Thyroid gland (tissue), 4 donors: ENCODE measurements at regions not wholly inside any gene's neighbourhood (a gene's known extent, or its start where the extent isn't known, plus 50 kb on each side); places are given as distances from the start of the nearest gene placed in this dataset.

Source experiments
- DNase-seq, 2 donors: peaks; one replicate each; pipeline ENCODE4 v3.0.0-alpha.2; 2019
- H3K27ac ChIP-seq, 3 donors: fragments of 200-600 bp; sonication (generic); 1 replicate in 2 of 3; 2 replicates in 1 of 3; pipeline ENCODE4 v1.5.1; 2016 to 2019; ENCODE audit warnings: mild to moderate bottlenecking in 1 of 3, moderate library complexity in 1 of 3
- H3K27me3 ChIP-seq: fragments of 200-600 bp; sonication (generic); one replicate; pipeline ENCODE4 v1.5.1; 2019
- H3K36me3 ChIP-seq, 2 donors: fragments of 200-600 bp; sonication (generic); one replicate each; pipeline ENCODE4 v1.5.1; 2016 to 2019
- H3K4me1 ChIP-seq, 2 donors: fragments of 200-600 bp; sonication (generic); one replicate each; pipeline ENCODE4 v1.5.1; 2017 to 2019
- H3K4me3 ChIP-seq, 3 donors: fragments of 200-600 bp; sonication (generic); replicated peaks in 1 of 3; 1 replicate in 2 of 3; 2 replicates in 1 of 3; pipeline ENCODE4 v1.5.1; 2016; ENCODE audit warnings: mild to moderate bottlenecking in 1 of 3
- H3K9me3 ChIP-seq: fragments of 200-600 bp; sonication (generic); one replicate; pipeline ENCODE4 v1.5.1; 2017
- CTCF ChIP-seq, 6 experiments: fragments of 200-600 bp in 3 of 6; fragments of 450-650 bp in 3 of 6; sonication (generic) in 3 of 6; IDR thresholded peaks; one replicate each; pipeline ENCODE4 v1.5.1; 2016 to 2019; ENCODE audit warnings: antibody characterized with exemption in 6 of 6, mild to moderate bottlenecking in 2 of 6, inconsistent platforms in 1 of 6, moderate library complexity in 1 of 6
- POLR2A ChIP-seq, 2 donors: fragments of 450-650 bp; IDR thresholded peaks; one replicate each; pipeline ENCODE4 v1.6.1; 2017; ENCODE audit warnings: antibody characterized with exemption in 2 of 2, mild to moderate bottlenecking in 2 of 2, moderate library complexity in 1 of 2
- WGBS, 2 donors: methylation state at CpG; one replicate each; pipeline ENCODE4 v1.1.5; 2017; 5-methylcytosine and 5-hydroxymethylcytosine counted together
- intact Hi-C: fragments of 100-400 bp; cut with DNase I; formaldehyde crosslinking; loops from one replicate; pipeline ENCODE4 v1.15.1; 2023

GRCh38 chr4:140256941-140257340, 103.0 kb upstream of the MAML3 start:
- 91 to 95% methylated on average over 2 of the region's 2 CpGs for WGBS, 2 donors
- Histone ChIP-seq H3K36me3 (no peaks in the 10 kb centered on the region), H3K27ac (no peak overlapping the region), H3K4me1 (peaks cover 4 to 19% of the 10 kb centered on the region in 2 donors), H3K27me3 (no peaks in the 10 kb centered on the region), H3K4me3 (no peak overlapping the region), H3K9me3 (no peaks in the 10 kb centered on the region)
- no peak for DNase-seq
- intact Hi-C loops: no loop called here
- TF ChIP-seq POLR2A (IDR thresholded peaks at IDR 0.05) (no peak), CTCF (IDR thresholded peaks at IDR 0.05) (no peak)

GRCh38 chr4:140256335-140256734, 102.4 kb upstream of the MAML3 start:
- no peak for TF ChIP-seq CTCF (IDR thresholded peaks at IDR 0.05)
- TF ChIP-seq POLR2A (IDR thresholded peaks at IDR 0.05): no peak
- no peaks in the 10 kb centered on the region for H3K27me3 ChIP-seq
- intact Hi-C loops: no loop called here
- H3K4me1 ChIP-seq: peaks cover 6 to 23% of the 10 kb centered on the region in 2 donors
- H3K36me3 ChIP-seq: no peaks in the 10 kb centered on the region
- H3K27ac ChIP-seq: no peak overlapping the region
- no peak overlapping the region for H3K4me3 ChIP-seq
- no peak for DNase-seq
- 73 to 80% methylated on average over 2 of the region's 2 CpGs for WGBS, 2 donors
- H3K9me3 ChIP-seq: no peaks in the 10 kb centered on the region

- WGBS, 2 donors: 87 to 94% methylated on average over 1 of the region's 1 CpG
- no peak for DNase-seq
- H3K4me3 ChIP-seq: no peak overlapping the region
- no peaks in the 10 kb centered on the region for H3K9me3 ChIP-seq
- no peak overlapping the region for H3K27ac ChIP-seq
- intact Hi-C loops: no loop called here
- H3K27me3 ChIP-seq: no peaks in the 10 kb centered on the region
- no peaks in the 10 kb centered on the region for H3K36me3 ChIP-seq
- TF ChIP-seq POLR2A (IDR thresholded peaks at IDR 0.05) (no peak), CTCF (IDR thresholded peaks at IDR 0.05) (no peak)
- H3K4me1 ChIP-seq: peaks cover 6 to 23% of the 10 kb centered on the region in 2 donors
These were observed 101.9 kb upstream of the MAML3 start for GRCh38 chr4:140255927-140256326.

- Histone ChIP-seq H3K4me1 (peaks cover 6 to 23% of the 10 kb centered on the region in 2 donors), H3K27me3 (no peaks in the 10 kb centered on the region), H3K9me3 (no peaks in the 10 kb centered on the region), H3K4me3 (no peak overlapping the region), H3K27ac (no peak overlapping the region), H3K36me3 (no peaks in the 10 kb centered on the region)
- intact Hi-C loops: no loop called here
- no peak for TF ChIP-seq POLR2A (IDR thresholded peaks at IDR 0.05)
- no peak for TF ChIP-seq CTCF (IDR thresholded peaks at IDR 0.05)
- whole genome bisulfite sequencing, 2 donors: 86 to 89% methylated on average over 5 of the region's 5 CpGs
- no peak for DNase-seq
These were observed 101.5 kb upstream of the MAML3 start for GRCh38 chr4:140255467-140255866.

GRCh38 chr4:140254651-140255299, 100.8 kb upstream of the MAML3 start:
- intact Hi-C loops: loop anchor here (5.0 kb wide), 2 partner anchors 202 to 242 kb away; no protein-coding TSS in a partner anchor
- TF ChIP-seq POLR2A (IDR thresholded peaks at IDR 0.05) (no peak), CTCF (IDR thresholded peaks at IDR 0.05) (no peak)
- 97 to 98% methylated on average over 2 of the region's 2 CpGs for WGBS, 2 donors
- no peaks in the 10 kb centered on the region for H3K36me3 ChIP-seq
- DNase-seq: no peak
- no peaks in the 10 kb centered on the region for H3K27me3 ChIP-seq
- no peaks in the 10 kb centered on the region for H3K9me3 ChIP-seq
- H3K4me3 ChIP-seq: no peak overlapping the region
- H3K4me1 ChIP-seq: peaks cover 6 to 23% of the 10 kb centered on the region in 2 donors
- no peak overlapping the region for H3K27ac ChIP-seq
